NCI-H2081 (cell line): ENCODE measurements at regions not wholly inside any gene's neighbourhood (a gene's known extent, or its start where the extent isn't known, plus 50 kb on each side); places are given as distances from the start of the nearest gene placed in this dataset.
"Not testable (repeated sequence)": the region's sequence is repeated elsewhere in the genome, so short reads cannot be mapped to it uniquely, and the experiment has no call there.

Experiments
- DNase-seq, 2 experiments: peaks; one replicate each; lab custom pipeline; 2025; lab: John Stamatoyannopoulos, UW

- DNase-seq, result no peak
Observed at GRCh38 chrX:34404386-34405070, 252.6 kb downstream of the TMEM47 start.

GRCh38 chrX:34401411-34401810, 255.7 kb downstream of the TMEM47 start:
- no peak for DNase-seq

- no peak for DNase-seq
Observed at GRCh38 chrX:34382416-34382815, 250.3 kb upstream of the FAM47A start.

- no peak for DNase-seq
Observed at GRCh38 chrX:34381241-34381640, 249.1 kb upstream of the FAM47A start.

GRCh38 chrX:34379891-34380290, 247.8 kb upstream of the FAM47A start:
- peak in 1 of 2 experiments; percentile 0 for DNase-seq

- no peak for DNase-seq
Observed at GRCh38 chrX:34377645-34378044, 245.5 kb upstream of the FAM47A start.

GRCh38 chrX:34371754-34372153, 239.6 kb upstream of the FAM47A start:
- DNase-seq, result no peak

GRCh38 chrX:34365471-34365870, 233.4 kb upstream of the FAM47A start:
- peak; percentile 6 to 34 for DNase-seq

GRCh38 chrX:34350561-34351335, 218.6 kb upstream of the FAM47A start:
- no peak for DNase-seq

- DNase-seq, result peak in 1 of 2 experiments; percentile 9
Observed at GRCh38 chrX:34343001-34343400, 210.9 kb upstream of the FAM47A start.

GRCh38 chrX:34341814-34342213, 209.7 kb upstream of the FAM47A start:
- DNase-seq, result no peak

GRCh38 chrX:34341258-34341657, 209.1 kb upstream of the FAM47A start:
- DNase-seq, result no peak

- DNase-seq, result no peak
Observed at GRCh38 chrX:34338046-34338445, 205.9 kb upstream of the FAM47A start.

- not testable (repeated sequence) for DNase-seq
Observed at GRCh38 chrX:34335376-34335775, 203.3 kb upstream of the FAM47A start.

- peak in 1 of 2 experiments; percentile 8 for DNase-seq
Observed at GRCh38 chrX:34332334-34332733, 200.2 kb upstream of the FAM47A start.

GRCh38 chrX:34325460-34325859, 193.3 kb upstream of the FAM47A start:
- no peak for DNase-seq

- not testable (repeated sequence) for DNase-seq
Observed at GRCh38 chrX:34320424-34320823, 188.3 kb upstream of the FAM47A start.

- DNase-seq, result peak; percentile 46 to 67
Observed at GRCh38 chrX:34300871-34301270, 168.8 kb upstream of the FAM47A start.

- no peak for DNase-seq
Observed at GRCh38 chrX:34299451-34299967, 167.4 kb upstream of the FAM47A start.

- DNase-seq, result no peak
Observed at GRCh38 chrX:34294665-34295064, 162.6 kb upstream of the FAM47A start.

GRCh38 chrX:34288782-34289181, 156.7 kb upstream of the FAM47A start:
- DNase-seq, result no peak

GRCh38 chrX:34279866-34280560, 147.9 kb upstream of the FAM47A start:
- DNase-seq, result no peak

GRCh38 chrX:34275699-34276098, 143.6 kb upstream of the FAM47A start:
- peak; percentile 4 to 56 for DNase-seq
